ENCODE measurements at regions not wholly inside any gene's neighbourhood (a gene's known extent, or its start where the extent isn't known, plus 50 kb on each side); places are given as distances from the start of the nearest gene placed in this dataset.

DNA sequence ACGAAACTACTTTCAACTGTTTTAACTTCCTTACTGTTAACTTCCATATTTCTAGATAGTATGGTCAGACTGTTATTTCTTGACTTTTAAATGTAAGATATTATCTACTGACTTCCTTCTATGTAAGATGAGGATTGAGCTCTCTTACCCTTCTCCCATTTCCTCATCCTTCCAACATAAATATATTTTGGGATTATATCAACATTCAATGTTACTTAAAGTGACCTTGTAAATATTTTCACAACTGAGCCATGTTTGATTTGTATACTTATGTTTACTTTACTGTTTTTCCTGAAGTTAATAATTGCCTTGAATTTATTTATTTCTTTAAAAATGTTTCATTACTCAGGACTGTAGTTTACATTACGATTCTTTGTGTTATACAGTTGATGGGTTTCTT is 148.7 kb downstream of the ZIC5 start:
- no peak for DNase-seq (ENCODE audit: low read depth in 2 of 2)

DNA sequence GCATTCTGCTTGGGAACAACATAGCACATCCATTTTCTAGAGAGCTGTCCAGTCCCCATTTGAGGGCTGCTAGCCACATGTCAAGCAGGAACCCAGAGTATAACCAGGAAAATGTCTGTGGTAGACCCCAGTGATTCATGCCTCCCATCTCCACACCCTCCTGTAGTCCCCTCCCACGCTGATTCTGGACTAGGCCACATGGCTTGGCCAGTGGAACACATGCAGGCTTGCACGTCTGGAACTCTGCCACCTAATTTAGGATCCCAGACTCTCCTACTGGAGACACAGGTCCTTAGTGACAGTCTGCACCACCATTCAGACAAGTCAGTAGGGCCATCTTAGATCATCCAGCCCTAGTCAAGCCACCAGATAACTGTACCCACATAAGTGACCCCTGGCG is 149.8 kb downstream of the ZIC5 start:
- DNase-seq (ENCODE audit: low read depth in 2 of 2), result no peak

DNA sequence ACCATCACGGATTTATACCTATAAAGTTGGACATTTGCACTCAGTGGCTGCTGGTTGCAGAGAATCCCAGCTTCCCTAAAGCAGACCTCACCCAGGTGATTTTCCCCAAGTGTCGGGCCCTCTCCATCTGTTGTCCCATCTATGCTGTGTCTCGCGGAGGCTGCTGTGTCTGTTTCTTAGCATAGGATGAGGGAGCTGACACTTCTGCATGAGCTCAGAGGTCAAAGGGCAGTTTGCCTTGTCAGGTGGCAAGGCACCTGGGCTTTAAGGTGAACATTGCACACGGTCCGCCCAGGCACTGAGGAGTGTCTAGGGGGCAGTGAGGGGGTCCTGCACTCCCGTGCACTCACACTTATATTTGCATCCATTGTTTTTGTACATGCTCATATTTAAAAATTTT is 151.6 kb downstream of the ZIC5 start:
- no peak for DNase-seq (ENCODE audit: low read depth in 2 of 2)

DNA sequence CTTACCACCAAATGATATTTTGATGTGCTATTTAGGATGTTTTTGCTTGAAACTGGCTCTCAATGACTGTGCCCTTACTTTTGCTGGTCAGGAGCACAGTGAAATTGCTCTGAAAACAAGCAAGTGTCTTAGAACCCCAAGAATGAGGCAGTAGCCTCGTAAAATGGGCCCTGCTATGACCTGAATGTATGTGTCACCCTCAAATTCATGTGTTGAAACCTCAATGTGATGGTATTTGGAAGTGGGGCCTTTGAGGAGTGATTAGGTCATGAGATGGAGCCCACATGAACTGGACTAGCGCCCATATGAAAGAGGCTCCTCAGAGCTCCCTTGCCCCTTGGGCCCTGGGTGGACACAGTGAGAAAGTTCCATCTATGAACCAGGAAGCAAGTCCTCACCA is 155.2 kb downstream of the ZIC5 start:
- no peak for DNase-seq (ENCODE audit: low read depth in 2 of 2)

DNA sequence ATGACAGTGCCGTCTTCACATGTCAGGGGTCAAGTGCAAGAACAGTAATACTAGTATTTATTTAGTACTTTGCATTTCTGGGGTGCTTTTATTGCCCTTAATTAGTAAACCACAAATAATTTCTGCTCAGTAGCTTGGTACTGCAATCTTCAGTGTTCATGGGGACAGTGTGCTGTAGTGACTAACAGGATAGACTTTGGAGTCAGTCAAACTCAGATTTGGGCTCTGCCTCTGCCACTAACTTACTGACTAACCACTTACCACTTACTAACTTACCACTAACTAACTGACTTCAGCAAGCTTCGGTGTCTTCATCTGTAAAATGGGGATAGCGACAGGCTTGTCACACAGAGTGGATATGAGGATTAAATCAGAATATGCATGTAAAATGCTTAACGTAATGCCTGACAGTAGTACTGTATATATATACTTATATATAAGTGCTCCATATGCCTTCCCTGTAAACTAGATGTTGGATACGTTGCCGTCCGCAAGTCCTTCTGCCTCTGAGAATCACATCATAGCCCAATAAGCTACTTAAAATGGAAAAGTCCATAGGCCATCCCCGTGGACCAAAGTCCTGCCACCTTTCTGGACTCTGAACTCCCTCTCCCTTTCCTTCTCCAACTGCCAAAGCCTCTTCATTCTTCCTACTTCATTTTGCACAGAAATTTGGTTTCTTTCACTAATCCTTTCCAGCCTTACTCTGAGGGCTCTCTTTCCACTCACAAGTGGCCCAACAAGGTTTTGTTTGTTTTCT is 158.1 kb downstream of the ZIC5 start:
- no peak for DNase-seq (ENCODE audit: low read depth in 2 of 2)

DNA sequence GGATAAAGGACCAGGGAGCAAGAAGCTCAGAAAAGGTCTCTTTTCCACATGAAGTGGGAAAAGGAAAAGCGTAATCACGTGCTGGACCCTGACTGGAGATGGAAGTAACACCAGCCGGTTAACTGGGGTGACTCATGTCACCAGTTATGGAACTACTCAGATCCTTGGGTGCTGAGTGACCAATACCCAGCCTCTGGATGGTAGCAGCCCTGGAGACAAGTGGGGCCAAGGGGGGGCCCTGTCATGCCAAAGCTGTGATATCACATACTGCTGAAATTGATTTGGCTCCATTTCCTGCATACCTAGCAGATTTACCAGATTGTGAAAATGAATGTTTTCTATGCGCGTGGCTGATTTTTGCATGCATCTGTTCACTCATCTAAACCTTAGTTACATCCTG is 158.9 kb downstream of the ZIC5 start:
- no peak for DNase-seq (ENCODE audit: low read depth in 2 of 2)

DNA sequence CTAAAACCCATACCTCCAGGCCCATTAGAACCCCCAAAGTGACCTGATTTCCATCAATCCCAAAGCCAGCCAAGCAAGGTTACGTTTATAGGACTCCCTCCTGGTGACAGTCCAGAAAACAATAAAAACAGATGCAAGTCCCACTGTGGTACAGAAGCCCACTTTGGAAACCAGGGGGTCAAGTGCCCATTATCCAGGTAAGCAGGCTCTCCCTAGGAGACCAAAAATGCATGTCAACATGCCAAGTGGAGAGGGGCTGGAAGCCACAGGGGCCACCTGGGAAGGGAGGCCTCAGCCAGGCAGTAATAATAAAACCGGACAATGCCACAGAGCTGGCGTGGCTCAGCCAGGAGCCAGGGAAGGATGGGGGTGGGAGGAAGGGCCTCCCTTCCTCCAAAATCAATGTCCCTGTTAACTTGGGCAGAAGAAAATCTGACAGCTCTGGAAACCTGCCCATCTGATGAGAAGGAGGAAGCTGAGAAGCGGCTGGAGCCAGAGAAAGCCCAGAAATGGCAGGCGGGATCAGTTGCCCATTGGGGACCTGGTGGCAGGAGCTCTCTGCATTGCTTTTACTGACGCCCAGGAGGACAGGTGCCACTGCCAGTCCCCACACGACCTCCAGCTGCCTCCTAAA is 160.4 kb downstream of the ZIC5 start:
- DNase-seq (ENCODE audit: low read depth in 2 of 2), result no peak

DNA sequence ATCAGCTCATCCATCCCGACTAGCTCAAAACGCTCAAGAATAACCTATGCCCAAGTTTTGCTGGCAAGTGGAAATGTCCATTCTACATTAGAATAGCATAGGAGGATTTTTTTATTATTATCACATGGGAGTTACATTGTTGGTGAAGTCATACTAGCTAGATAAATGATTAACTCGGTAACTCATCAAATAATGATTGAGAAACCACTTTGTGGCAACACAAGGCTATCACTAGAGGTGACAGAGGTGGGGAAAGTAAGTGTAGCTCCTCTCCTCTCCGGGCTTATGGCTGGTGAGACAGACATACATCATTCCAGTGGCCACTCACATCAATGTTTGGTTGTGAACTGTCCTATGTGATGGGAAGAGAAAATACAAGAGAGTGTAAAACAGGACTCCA is 161.6 kb downstream of the ZIC5 start:
- no peak for DNase-seq (ENCODE audit: low read depth in 2 of 2)

DNA sequence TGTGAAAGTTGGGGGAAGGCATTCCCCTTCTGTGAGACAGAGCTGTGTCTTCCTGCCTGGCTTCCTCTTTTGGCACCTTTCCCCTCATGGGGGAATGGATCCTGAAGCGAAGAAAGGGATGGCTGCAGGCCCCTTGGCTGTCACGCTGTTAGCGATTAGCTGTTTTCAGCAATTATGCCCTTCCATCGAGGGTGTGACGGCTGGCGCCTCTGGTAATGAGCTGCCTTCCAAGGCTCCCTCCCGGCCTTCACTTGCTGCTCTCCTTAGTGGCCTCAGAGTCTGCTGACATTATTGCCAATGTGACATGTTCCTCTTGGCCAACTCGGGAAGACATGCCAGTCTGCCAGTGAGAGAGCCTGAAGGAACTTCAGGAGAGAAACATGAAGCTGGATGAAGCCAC is 162.1 kb downstream of the ZIC5 start:
- no peak for DNase-seq (ENCODE audit: low read depth in 2 of 2)

DNA sequence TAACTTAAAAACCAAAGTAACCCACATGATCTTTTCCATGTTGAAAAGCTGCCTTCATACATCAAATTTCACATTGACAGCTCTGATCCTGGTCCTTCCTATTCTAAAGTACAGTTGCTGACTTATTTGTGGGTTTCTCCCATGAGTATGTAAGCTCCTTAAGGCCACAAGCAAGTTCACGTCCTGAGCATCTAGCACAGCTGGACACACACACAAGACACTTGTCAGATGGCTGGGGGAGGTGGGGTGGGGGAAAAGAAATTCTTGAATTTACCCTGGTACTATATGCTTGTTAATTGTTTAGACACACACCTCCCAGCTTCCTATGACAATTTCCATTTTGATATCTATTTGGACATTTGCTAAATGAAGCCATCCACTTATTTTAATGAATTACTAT is 162.8 kb downstream of the ZIC5 start:
- no peak for DNase-seq (ENCODE audit: low read depth in 2 of 2)

DNA sequence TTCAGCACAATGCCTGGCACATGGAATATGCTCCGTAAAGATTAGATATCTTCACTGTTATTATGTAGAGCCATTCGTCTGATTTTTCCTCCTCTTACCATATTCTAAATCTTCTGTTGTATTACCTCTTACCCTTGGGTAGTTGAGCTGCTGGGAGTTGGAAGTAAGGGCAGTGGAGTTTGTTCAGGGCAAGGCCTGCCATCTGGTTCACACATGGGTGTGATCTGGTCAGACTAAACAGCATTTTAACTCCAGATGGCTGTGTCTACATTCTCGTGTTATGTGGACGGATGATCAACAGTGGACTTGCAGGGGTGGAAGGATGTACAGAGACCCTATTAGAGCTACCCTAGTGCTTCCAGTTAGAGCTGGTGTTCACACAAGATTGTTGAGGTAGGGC is 164.9 kb downstream of the ZIC5 start:
- no peak for DNase-seq (ENCODE audit: low read depth in 2 of 2)

DNA sequence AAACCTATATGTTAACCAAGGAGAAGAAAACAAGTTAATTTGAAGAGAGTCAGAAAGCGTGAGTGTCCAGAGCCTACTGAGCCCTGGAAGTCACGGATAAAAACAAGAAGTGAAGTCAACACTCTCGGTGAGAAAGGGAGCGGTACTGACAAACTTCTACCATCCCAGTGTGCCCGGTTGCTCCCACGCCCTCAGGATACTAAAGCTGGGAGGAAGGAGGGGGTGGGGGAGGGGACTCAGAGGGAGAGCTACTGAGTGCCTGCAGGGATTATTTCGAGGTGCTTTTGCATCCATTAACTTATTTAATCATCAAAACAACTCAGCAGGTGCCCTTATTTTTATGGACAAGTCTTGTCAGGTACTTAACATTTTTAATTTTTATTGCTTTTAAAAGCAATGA is 166.2 kb downstream of the ZIC5 start:
- DNase-seq (ENCODE audit: low read depth in 2 of 2), result no peak

DNA sequence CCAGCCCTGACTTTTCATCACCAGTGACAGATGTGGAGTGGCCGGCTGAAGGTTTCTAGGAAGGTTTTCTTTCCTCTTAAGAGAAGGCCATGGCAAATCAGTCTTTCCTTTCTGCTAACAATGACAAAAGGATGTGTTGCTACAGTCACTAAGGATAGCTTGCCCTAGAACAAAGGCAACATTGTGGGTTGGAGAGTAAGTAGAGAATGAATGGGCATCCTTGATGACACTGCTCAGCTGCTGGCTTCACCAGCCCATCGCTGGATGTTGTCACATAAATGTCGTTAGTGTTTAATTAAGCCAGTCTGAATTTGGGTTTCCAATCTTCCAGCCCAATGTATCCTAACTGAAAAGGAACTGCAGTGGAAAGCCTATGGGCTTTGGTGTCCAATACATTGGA is 168.4 kb downstream of the ZIC5 start:
- no peak for DNase-seq (ENCODE audit: low read depth in 2 of 2)

DNA sequence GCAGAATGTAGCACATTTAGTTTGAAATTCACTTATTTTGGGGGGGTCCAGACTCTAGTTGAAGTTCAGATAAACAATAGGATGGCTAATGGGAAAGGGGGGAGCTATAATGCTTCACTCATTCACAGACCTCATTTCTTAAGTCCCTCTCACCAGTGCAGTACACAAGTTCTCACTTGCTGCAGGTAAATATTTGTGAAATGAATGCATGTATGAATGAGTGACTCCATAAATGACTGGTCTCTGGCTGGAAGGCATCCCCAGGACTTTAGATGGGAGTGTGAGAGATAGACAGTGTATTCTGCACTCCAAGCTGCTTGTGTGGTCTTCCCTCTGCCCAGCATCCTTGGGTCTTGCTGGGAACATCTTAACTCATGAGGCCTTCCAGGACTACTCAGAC is 169.2 kb downstream of the ZIC5 start:
- DNase-seq (ENCODE audit: low read depth in 2 of 2), result no peak

DNA sequence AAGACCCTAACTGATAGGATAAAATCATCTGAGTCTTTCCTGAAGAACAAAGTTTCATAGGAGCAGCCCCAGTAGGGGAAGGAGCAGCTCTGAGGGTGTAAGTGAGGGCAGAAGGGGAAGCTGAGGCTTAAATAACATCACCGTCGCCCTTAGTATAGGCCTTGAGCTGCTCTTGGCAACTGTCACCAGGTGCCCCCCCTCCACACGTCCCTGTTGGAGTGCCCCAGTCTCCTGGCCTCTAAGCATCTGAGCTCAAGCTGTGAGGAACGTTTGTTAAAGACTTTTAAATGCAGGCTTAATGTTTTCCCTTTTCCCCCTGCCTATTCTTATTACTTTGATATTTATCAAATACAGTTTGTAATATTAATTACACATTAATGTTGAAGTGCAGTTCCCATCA is 170.6 kb downstream of the ZIC5 start:
- no peak for DNase-seq (ENCODE audit: low read depth in 2 of 2)

DNA sequence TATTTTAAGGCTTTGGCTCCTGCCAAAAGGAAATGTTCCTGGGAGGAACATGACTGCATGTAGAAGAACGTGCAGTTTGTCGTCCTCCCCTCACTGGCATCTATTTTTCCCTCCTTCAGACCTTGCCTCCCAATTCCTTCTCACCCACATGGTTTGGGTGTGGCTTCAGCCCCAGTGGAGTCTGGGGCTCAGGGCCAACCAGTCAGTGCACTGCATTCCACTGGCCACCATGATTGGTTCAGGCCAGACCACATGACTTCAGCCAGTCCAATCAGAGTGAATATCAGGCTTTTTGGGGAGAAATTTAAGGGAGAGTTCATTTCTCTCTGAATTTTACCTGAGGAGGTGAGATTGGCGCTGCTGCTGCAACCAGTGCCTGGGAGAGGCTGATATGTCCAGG is 171.6 kb downstream of the ZIC5 start:
- DNase-seq (ENCODE audit: low read depth in 2 of 2), result no peak

DNA sequence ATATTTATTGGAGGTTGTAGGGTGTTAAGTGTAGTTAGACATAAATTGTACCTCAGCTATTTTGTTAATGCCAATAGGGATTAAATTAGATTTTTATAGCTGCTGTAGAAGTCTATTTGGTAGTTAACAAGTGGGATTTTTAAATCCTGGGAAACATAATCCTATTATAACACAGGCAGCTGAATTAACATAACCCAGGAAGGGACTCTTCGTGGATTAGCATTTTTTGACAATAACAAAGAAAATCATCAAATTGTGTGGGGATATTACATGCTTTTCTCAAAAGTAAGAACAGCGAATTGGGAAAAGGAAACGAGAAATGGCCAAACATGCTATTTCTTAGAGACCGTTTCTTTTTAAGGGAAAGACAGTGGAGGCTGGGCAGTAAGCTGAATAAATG is 172.8 kb downstream of the ZIC5 start:
- no peak for DNase-seq (ENCODE audit: low read depth in 2 of 2)

DNA sequence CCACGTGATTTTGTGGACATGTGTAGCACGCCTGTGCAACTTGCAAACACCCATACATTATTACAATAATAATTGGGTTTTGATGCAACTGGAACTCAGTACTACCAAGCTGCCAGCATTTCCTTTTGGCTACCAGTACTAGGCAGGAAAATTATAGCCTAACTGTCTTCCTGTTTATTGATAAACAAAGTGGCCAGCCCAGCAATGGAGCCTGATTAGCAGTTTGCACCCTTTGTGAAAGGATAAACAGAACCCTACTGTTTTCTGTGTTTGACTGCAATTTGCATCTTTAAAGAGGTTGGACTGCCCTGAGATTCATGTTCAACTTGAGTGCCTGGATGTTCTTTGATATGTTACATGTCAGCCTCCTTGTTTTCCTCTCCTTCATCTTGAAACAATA is 173.9 kb downstream of the ZIC5 start:
- no peak for DNase-seq (ENCODE audit: low read depth in 2 of 2)

DNA sequence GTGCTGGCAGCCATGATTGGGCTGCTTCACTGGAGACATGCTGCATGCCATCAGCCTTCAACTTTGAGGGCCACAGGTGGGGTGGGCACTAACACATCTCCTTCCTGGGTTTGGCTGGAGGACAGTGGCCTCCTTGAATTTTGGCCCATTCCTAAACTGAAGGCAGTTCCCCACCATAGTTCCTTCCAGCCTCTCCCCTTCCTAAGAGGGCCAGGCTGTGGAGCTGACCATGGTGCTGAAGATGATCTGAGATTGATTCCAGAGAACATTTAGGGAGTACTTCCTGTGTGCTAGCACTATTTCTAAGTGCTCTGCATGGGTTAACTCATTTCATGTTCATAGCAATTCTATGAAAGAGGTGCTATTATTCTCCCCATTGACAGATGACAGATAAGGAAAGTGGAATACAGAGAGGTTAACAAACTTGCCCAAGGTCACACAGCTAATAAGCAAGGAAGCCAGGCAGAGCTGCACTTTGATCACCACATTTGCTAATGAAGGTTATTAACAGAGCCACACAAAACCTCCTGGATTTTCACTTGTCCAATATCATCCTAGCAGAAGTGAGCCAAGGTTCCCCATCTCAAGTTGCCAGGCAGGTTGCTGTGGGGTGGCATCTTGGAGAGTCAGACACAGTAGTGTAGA is 175.3 kb downstream of the ZIC5 start:
- no peak for DNase-seq (ENCODE audit: low read depth in 2 of 2)

DNA sequence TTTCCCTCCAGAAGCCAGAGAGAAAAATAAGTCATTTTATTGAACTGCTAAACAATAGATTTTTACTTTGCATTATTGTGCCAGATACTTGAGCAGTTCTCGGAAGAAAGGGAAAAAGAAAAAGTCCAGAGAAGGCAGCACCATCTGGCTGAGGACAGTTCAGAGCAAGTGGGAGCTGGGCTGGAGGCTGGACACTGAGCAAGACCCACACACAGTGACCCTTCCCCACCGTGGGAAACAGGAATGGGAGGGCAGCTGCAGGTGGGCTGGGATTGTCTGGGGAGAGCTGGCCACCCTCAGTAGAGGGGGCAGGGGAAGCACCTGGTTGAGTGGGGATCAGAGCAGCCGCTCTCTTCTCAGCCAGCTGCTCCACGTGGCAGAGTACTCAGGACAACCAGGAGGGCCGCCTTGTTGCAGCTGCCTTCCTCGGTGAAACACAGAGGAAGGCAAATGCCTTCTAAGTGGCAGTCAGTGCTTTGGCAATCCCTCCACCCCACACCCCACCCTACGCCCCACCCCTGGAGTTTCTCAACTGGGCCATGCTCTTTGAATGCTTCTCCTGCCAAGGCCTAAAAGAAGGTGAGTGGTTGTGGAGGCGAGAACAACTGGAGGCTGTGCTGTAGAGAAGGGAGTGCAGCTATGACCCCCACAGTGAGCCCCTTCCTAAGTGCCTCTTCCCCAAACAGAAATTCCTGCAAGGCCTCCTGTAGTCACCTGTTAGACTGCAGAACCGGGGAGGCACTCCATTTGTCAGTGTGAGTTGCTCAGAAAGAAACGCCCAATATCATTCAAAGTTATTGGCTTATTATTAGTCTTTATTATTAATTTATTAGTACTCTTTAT is 179.3 kb downstream of the ZIC5 start:
- DNase-seq (ENCODE audit: low read depth in 2 of 2), result no peak

DNA sequence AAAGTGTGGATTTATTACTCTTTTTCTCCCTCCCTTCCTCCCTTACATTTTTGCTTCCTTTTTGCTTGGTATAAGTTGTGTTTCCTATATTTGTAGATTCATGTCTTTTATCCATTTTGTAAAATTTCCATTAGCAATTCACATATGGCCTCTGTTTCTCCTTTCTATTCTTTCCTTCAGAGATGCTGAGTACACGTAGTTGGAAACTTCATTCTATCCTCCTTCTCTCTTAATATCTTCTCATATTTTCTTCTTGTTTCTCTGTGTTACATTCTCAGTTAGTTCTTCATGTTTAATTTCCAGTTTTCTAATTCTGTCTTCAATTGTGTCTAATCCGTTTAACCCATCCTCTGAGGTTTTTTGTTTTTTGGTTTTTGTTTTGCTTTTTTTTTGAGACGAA is 188.9 kb downstream of the ZIC5 start:
- no peak for DNase-seq (ENCODE audit: low read depth in 2 of 2)

DNA sequence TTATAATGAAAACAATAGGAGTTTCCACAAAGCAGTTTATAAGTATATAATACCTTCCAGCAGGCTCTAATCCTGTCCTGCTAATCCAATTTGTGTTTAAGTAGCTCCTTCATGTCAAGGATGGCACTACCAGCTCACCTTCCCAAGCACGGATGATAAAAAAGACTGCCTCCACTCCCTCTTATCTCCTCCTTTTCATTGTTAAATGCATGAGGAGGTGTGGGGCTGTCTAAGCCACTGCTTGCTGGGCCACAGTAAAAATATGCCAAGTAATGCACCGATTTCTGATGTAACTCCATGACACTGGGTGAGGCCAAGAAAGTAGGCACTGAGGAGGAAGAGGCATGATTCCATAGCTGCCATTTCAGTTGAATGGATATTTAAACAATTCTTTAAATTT is 193.1 kb downstream of the ZIC5 start:
- DNase-seq (ENCODE audit: low read depth in 2 of 2), result no peak

DNA sequence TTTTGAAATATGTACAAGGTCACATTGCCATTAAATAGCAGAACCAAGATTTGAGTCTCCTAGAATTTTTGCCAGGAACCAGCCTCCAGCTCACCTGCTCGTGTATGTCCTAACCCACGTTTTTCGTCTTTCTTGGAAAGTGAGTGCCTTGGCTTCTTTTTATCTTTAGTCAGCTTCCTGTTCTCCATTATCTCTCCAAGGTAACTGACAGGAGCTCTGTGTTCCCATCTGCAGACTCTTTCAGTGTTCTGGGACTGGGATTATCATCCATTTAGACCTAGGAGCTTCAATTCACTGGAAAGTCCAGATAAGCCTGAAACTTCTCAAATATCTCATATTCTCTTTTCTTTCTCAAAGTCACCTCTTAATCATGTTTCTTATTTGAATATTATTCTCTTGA is 193.7 kb downstream of the ZIC5 start:
- DNase-seq (ENCODE audit: low read depth in 2 of 2), result no peak

All from stimulated activated CD8-positive, alpha-beta memory T cell treated with anti-CD3 and anti-CD28 coated beads, Interleukin-15, amount 100 ng/mL, for 48 hours (primary cell).